ENCODE measurements at regions not wholly inside any gene's neighbourhood (a gene's known extent, or its start where the extent isn't known, plus 50 kb on each side); places are given as distances from the start of the nearest gene placed in this dataset.

DNA sequence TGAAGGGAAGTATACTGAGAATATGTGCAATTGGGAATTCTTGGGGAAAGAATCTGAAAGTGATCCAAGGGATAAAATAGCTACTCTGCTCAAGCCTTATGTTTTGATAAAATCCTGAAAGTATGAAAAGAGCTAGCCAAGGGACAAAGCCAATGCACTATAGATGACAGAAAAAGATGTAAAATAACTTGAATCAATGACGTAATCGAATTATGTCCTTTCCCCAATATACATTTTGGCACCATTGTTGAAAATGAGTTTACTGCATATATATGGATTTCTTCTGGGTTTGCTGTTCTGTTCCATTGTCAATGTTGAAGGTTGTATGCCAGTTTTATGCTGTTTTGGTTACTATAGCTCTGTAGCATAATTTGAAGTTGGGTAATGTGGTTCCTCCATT lies 407.3 kb downstream of the DCAF12L2 start:
- H3K4me1 ChIP-seq, result no peaks in the 10 kb centered on the region
- H3K27ac ChIP-seq, result no peak overlapping the region
- H3K27me3 ChIP-seq, result no peaks in the 10 kb centered on the region
- no peak overlapping the region; the same call in 1 of the 2 replicates for H3K4me3 ChIP-seq
- no peaks in the 10 kb centered on the region for H3K36me3 ChIP-seq
- peaks cover 5% of the 10 kb centered on the region; the same call in 1 of the 2 replicates for H3K9me3 ChIP-seq (replicated peaks)
- DNase-seq, result no peak

DNA sequence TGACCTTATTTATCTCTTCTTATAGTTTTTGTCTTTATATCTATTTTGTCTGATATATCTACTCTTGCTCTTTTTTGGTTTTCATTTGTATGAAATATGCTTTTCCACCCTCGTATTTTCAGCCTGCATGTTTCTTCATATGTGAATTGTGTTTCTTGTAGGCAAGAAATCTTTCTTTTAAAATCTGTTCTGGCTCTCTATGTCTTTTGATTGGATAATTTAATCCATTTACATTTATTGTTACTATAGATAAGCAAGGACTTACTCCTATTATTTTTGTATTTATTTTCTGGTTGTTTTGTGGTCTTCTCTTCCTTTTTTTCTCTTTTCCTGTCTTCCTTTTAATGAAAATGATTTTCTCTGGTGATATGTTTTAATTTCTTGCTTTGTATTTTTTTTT lies 403.1 kb downstream of the DCAF12L2 start:
- no peaks in the 10 kb centered on the region for H3K27me3 ChIP-seq
- no peaks in the 10 kb centered on the region for H3K36me3 ChIP-seq
- H3K4me1 ChIP-seq, result no peaks in the 10 kb centered on the region
- H3K27ac ChIP-seq, result no peak overlapping the region
- peaks cover 5% of the 10 kb centered on the region; the same call in 1 of the 2 replicates for H3K9me3 ChIP-seq (replicated peaks)
- DNase-seq, result no peak
- no peak overlapping the region for H3K4me3 ChIP-seq

DNA sequence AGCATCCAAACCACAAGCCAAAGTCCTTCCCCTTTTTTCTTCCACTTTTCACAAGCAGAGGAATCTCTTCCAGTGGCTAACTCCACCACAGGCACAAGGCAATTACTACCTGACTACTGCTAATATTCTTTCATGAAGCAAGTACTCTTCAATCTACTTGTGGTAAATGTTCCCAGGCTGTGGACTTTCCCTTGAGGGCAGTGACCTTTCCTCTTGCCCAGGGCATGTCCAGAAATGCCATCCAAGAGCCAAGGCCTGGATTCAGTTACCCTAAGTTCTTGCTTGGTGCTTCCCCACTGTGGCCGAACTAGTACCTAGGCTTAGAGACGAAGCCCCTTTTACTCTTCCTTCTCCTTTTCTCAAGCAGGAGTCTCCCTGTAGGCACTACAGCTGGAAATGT lies 400.7 kb downstream of the DCAF12L2 start:
- no peaks in the 10 kb centered on the region for H3K4me1 ChIP-seq
- peaks cover 5% of the 10 kb centered on the region; the same call in 1 of the 2 replicates for H3K9me3 ChIP-seq (replicated peaks)
- no peak for DNase-seq
- H3K4me3 ChIP-seq, result no peak overlapping the region
- H3K27me3 ChIP-seq, result no peaks in the 10 kb centered on the region
- H3K36me3 ChIP-seq, result no peaks in the 10 kb centered on the region
- H3K27ac ChIP-seq, result no peak overlapping the region

DNA sequence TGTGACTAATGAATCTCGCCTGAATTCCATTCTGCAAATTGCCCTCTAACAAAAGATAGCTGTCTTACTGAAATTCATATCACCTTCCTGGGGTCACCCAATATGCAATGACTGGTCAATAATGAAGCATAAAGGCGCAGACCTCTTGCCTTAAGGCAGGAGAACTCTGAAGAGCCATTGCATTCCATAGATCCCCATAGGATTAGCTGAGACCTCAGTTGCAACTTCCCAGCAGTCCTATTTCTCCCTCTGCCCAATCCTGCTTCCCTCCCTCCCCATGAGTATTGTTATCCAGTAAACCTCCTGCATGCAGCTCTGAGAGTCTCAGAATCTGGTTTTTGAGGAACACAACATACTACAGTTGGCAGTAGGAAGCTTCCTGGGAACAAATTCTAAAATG lies 396.5 kb downstream of the DCAF12L2 start:
- Histone ChIP-seq H3K27me3 (no peaks in the 10 kb centered on the region), H3K4me1 (no peaks in the 10 kb centered on the region), H3K36me3 (no peaks in the 10 kb centered on the region), H3K9me3 (replicated peaks) (no peaks in the 10 kb centered on the region), H3K4me3 (no peak overlapping the region), H3K27ac (no peak overlapping the region)
- no peak for DNase-seq

DNA sequence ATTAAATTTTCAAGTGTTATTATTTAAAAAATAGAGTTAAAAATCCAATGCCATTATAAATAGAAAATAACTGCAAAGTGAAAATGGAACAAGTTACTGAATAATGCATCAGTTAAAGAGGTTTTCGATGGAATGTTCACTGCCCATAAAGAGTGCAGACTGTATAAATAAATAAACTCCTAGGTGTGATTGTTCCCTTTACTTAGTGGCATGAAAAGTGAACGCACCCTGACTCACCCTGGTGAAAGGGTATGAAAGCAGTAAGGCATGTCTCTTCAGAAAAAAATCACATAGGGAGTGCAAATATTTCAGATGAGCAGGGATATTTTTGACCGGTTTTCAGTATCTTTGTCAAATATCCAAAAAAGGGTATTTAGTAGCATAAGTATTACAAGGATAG lies 387.8 kb downstream of the DCAF12L2 start:
- no peaks in the 10 kb centered on the region for H3K36me3 ChIP-seq
- no peaks in the 10 kb centered on the region for H3K27me3 ChIP-seq
- H3K9me3 ChIP-seq (replicated peaks), result no peaks in the 10 kb centered on the region
- H3K27ac ChIP-seq, result no peak overlapping the region
- H3K4me3 ChIP-seq, result no peak overlapping the region
- DNase-seq, result no peak
- H3K4me1 ChIP-seq, result no peaks in the 10 kb centered on the region

DNA sequence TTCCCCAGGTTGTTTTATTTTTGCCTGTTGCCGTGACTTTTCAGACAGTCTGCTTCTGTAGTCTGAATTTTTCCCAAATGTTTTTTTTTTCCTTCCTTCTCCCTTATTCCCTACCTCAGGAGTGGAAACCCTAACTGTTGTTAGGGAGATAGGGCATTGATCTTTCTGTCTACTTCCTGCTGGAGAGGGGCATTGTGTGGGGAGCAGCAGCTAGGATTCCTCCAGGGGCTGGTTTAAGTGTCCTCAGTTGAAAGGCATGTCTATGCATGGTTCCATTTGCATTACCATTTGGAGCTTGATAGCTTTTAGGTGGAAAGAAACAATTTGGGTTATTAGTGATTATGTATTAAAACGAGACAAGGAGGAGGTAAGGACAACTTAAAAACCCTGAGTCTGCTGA lies 383.9 kb downstream of the DCAF12L2 start:
- Histone ChIP-seq H3K4me1 (no peaks in the 10 kb centered on the region), H3K9me3 (replicated peaks) (no peaks in the 10 kb centered on the region), H3K4me3 (no peak overlapping the region), H3K27ac (no peak overlapping the region), H3K36me3 (no peaks in the 10 kb centered on the region), H3K27me3 (no peaks in the 10 kb centered on the region)
- peak in 1 of 2 experiments; percentile 5 for DNase-seq

DNA sequence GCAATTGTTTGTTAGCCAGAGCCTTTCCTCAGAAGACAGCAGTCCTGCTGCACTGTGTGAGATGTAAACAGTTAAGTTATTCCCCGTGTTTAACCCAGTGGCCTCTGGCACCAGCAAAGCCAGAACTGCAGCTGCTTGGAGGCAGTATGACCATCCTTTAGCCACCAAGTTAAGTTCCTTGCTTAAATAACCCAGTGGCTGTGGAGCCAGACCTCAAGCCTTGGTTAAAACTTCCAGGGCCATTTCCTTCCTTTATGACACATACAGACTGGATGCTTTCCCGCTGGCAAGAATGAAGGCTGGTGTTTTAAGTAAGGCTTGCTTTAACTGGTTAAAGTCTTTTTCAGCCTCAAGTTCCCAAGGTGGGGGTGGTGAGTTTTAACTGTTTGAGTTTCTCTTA lies 379.8 kb downstream of the DCAF12L2 start:
- H3K36me3 ChIP-seq, result no peaks in the 10 kb centered on the region

DNA sequence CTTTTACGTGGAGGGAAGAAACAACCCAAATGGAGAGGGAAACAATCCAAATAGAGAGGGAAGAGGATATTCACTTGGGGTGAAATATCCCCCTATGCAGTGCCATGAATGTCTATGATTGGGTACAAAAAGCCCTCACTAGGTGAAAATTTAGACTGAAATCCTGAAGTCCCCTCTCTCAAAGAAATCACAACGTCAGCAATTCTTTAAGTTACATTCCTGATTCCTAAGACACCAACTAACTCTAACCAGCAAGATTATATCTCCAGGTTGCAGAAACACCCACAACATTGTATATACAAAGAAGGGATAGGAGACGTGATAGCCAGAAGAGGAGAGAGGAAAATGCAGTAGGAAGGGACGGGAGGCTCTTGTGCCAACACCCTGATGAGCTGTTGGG lies 374.3 kb downstream of the DCAF12L2 start:
- H3K4me3 ChIP-seq, result no peak overlapping the region
- no peak for DNase-seq
- no peaks in the 10 kb centered on the region for H3K9me3 ChIP-seq (replicated peaks)
- H3K36me3 ChIP-seq, result no peaks in the 10 kb centered on the region
- H3K27me3 ChIP-seq, result no peaks in the 10 kb centered on the region
- no peaks in the 10 kb centered on the region for H3K4me1 ChIP-seq
- no peak overlapping the region for H3K27ac ChIP-seq

More for the DNA sequence above, 379.8 kb downstream of the DCAF12L2 start:
- no peak overlapping the region for H3K27ac ChIP-seq
- no peaks in the 10 kb centered on the region for H3K9me3 ChIP-seq (replicated peaks)
- H3K27me3 ChIP-seq, result no peaks in the 10 kb centered on the region
- no peaks in the 10 kb centered on the region for H3K4me1 ChIP-seq
- DNase-seq, result no peak
- H3K4me3 ChIP-seq, result no peak overlapping the region

DNA sequence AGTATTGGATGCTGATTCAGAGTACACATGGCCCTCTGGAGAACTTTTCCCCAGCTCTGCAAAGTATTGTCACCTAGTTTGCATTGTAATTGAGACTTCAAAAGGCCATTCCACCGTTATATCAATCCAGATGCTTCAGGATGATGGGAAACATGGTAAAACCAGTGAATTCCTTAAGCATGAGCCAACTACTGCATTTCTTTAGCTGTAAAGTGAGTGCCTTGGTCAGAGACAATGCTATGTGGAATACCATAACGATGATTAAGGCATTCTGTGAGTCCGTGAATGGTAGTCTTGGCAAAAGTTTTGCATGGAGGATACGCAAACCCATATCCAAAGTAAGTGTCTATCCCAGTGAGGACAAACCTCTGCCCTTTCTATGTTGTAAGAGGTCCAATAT lies 355.2 kb downstream of the DCAF12L2 start:
- H3K4me3 ChIP-seq, result no peak overlapping the region
- no peak for DNase-seq
- no peak overlapping the region for H3K27ac ChIP-seq
- no peaks in the 10 kb centered on the region for H3K27me3 ChIP-seq
- no peaks in the 10 kb centered on the region for H3K4me1 ChIP-seq
- no peaks in the 10 kb centered on the region for H3K9me3 ChIP-seq (replicated peaks)
- H3K36me3 ChIP-seq, result no peaks in the 10 kb centered on the region

DNA sequence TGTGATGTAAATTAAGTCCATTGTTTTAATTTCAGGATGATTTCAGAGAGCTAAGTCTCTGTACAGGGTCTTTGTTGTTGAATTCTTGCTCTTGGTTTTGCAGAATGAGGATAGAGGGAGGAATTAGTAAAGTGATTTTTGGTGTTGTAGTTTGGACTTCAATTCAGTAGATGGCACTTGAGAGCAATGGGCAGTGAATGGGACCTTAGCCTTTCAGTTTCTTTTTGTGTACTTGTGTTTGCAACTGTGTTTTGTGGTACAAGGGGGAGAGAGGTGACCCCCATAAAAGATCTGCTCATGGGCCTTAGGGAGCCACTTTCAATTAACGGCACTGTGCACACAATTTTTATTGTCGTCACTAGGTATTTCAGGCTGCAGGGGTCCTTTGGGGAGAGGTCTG lies 340.0 kb downstream of the DCAF12L2 start:
- H3K9me3 ChIP-seq (replicated peaks), result no peaks in the 10 kb centered on the region
- DNase-seq, result no peak
- H3K4me1 ChIP-seq, result no peaks in the 10 kb centered on the region
- H3K36me3 ChIP-seq, result no peaks in the 10 kb centered on the region
- no peak overlapping the region for H3K4me3 ChIP-seq
- no peak overlapping the region for H3K27ac ChIP-seq
- H3K27me3 ChIP-seq, result no peaks in the 10 kb centered on the region

DNA sequence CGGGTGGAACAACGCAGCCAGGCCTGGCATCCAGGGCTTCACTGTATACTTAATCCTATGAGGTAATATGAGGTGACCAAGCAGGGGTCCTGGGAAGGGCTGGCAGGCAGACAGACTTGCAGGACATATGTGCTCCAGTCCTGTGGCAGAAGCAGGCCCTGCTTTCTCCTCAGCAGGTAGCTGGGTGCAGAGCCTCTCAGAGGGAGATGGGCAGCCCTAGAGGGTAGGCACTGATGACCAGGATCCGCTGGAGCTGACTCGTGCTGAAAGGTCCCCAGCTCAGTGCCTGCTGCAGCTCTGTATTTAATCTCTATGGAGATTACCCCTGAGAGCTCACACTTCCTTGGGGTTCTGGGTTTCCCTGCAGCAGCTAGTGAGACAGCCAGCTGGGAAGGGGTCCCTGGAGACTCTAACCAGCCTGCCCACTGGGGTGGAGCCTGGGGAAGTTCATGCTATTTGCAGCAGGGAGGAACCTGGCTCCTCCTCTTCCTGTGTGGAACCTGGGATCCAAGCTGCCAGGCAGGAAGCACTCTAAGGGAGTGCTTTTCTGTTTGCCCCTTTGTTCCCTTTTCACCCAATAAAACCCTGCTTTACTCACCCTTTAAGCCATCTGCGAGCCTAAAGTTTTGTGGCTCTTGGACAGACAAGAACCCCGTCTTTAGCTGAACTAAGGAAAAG lies 339.2 kb downstream of the DCAF12L2 start:
- DNase-seq, result peak; percentile 24 to 31
- Histone ChIP-seq H3K9me3 (replicated peaks) (no peaks in the 10 kb centered on the region), H3K4me1 (no peaks in the 10 kb centered on the region), H3K27me3 (no peaks in the 10 kb centered on the region), H3K4me3 (no peak overlapping the region), H3K27ac (no peak overlapping the region), H3K36me3 (no peaks in the 10 kb centered on the region)

DNA sequence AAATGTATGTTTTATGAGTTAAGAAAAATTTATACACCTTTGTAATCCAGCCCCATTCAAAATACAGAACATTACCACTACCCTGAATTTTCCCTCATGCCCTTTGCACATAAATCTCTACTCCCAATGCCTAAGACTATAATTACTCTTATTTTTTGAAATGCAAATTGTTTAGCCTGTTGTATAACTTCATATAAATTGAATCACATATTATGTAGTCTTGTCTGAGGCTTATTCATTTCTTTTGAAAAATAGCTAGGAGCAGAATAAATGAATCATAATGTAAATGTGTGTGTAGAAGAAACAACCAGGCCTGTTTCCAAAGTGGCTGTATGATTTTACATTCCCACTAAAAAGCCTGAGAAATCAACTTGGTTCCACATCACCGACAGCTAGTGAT lies 319.8 kb downstream of the DCAF12L2 start:
- no peak for DNase-seq
- no peak overlapping the region for H3K4me3 ChIP-seq
- no peaks in the 10 kb centered on the region for H3K27me3 ChIP-seq
- H3K27ac ChIP-seq, result no peak overlapping the region
- H3K4me1 ChIP-seq, result no peaks in the 10 kb centered on the region
- no peaks in the 10 kb centered on the region for H3K9me3 ChIP-seq (replicated peaks)
- H3K36me3 ChIP-seq, result no peaks in the 10 kb centered on the region

DNA sequence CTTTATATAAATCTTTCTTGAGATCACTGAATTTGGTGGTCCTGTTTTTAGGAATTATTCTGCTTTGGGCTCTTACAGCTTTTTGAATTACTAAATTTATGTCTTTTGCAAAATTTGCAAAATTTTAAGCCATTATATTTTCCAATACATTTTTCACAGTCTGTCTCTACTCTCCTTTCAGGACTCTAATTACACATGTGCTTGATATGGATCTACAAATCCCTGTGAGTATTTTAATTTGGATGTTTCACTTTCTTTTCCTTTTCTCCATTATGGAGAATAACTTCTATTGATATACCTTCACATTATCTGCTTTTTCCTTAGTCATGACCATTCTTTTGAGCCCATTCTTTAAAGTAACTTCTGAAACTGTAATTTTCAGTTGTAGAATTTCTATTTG lies 315.4 kb downstream of the DCAF12L2 start:
- Histone ChIP-seq H3K9me3 (replicated peaks) (no peaks in the 10 kb centered on the region), H3K4me3 (no peak overlapping the region), H3K27me3 (no peaks in the 10 kb centered on the region), H3K36me3 (no peaks in the 10 kb centered on the region), H3K4me1 (no peaks in the 10 kb centered on the region), H3K27ac (no peak overlapping the region)
- DNase-seq, result no peak

DNA sequence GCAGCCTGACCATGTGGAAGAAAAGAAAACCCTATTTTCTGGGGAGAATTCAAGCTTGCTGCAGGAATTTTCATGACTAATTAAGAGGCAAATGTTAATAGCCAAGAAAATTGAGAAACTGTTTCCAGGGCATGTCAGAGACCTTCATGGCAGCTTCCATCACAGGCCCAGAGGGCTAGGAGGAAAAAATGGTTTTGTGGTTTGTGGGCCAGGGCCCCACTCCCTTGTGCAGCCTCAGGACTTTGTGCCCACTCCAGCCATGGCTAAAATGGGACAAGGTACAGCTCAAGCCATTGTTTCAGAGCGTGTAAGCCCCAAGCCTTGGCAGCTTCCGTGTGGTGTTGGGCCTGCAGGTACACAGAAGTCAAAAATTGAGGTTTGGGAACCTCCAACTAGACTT lies 282.9 kb downstream of the DCAF12L2 start:
- no peaks in the 10 kb centered on the region for H3K4me1 ChIP-seq
- H3K27ac ChIP-seq, result no peak overlapping the region
- H3K27me3 ChIP-seq, result no peaks in the 10 kb centered on the region
- no peak for DNase-seq
- no peak overlapping the region for H3K4me3 ChIP-seq
- H3K9me3 ChIP-seq (replicated peaks), result no peaks in the 10 kb centered on the region
- H3K36me3 ChIP-seq, result no peaks in the 10 kb centered on the region

DNA sequence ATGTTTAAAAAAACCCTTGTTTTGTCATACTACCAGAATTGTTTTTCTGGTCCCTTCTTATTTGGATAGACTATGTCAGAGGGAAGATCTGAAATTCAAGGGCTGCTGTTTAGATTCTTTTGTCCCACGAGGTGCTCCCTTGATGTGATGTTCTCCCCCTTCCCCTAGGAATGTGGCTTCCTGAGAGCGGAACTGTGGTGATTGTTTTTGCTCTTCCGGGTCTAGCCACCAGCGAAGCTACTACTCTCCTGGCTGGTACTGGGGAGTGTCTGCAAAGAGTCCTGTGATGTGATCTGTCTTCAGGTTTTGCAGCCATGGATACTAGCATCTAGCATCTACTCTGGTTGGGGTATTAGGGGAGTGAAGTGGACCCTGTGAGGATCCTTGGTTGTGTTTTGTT lies 271.1 kb downstream of the DCAF12L2 start:
- Histone ChIP-seq H3K27ac (no peak overlapping the region), H3K27me3 (no peaks in the 10 kb centered on the region), H3K4me1 (no peaks in the 10 kb centered on the region; the same call in 1 of the 2 replicates), H3K4me3 (no peak overlapping the region), H3K36me3 (no peaks in the 10 kb centered on the region), H3K9me3 (replicated peaks) (no peaks in the 10 kb centered on the region)
- DNase-seq, result no peak

DNA sequence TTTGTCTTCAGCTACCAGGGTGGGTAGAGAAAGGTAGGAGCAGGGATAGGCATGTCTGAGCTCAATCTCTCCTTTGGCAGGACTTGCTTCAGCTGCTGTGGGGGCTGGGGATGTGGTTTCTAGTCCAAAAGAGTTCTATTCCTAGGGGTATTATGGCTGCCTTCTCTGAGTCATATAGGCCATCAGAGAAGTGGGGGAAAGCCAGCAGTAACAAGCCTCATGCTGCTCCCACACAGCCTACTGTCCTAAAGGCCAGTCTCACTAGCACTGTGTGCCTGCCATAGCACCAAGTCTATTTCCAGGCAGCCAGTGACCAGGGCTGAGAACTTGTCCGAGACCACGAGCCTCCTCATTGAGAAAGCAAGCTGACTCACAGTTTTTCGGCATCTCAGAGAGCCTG lies 270.6 kb downstream of the DCAF12L2 start:
- H3K36me3 ChIP-seq, result no peaks in the 10 kb centered on the region
- no peak overlapping the region for H3K27ac ChIP-seq
- no peaks in the 10 kb centered on the region for H3K9me3 ChIP-seq (replicated peaks)
- no peaks in the 10 kb centered on the region; the same call in 1 of the 2 replicates for H3K4me1 ChIP-seq
- DNase-seq, result peak in 1 of 2 experiments; percentile 8
- H3K27me3 ChIP-seq, result no peaks in the 10 kb centered on the region
- H3K4me3 ChIP-seq, result no peak overlapping the region
